ENCODE measurements at regions not wholly inside any gene's neighbourhood (a gene's known extent, or its start where the extent isn't known, plus 50 kb on each side); places are given as distances from the start of the nearest gene placed in this dataset.

GRCh38 chr20:39328347-39328746 is 366.2 kb downstream of the DHX35 start (continued):
- no peak for TF ChIP-seq ZNF462 (CRISPR knock-in tag; IDR thresholded peaks at IDR 0.05)
- no peak for TF ChIP-seq CTCF (conservative IDR thresholded peaks at IDR 0.05; ENCODE audit: low read depth in 2 of 2)
- no peak for TF ChIP-seq STAT1 (IDR thresholded peaks at IDR 0.05; ENCODE audit: unreplicated experiment)
- TF ChIP-seq CREB1 (CRISPR knock-in tag; IDR thresholded peaks at IDR 0.05; ENCODE audit: low read depth): no peak
- TF ChIP-seq ZNF114 (CRISPR knock-in tag; IDR thresholded peaks at IDR 0.05): no peak
- no peak for TF ChIP-seq ZNF331 (CRISPR knock-in tag; IDR thresholded peaks at IDR 0.05; ENCODE audit: low read depth)
- no peak for TF ChIP-seq NANOG (IDR thresholded peaks at IDR 0.05; ENCODE audit: borderline replicate concordance)
- no peak for TF ChIP-seq EZH2phosphoT487 (IDR thresholded peaks at IDR 0.05; ENCODE audit: unreplicated experiment)

GRCh38 chr20:39326050-39326449 is 363.9 kb downstream of the DHX35 start:
- H3K27ac ChIP-seq (ENCODE audit: low read depth): no peak overlapping the region
- Mint-ChIP-seq H3K4me3 (no peak overlapping the region), H3K27me3 (ENCODE audit: insufficient read depth, low read depth, poor library complexity) (peaks cover 5% of the 10 kb centered on the region), H3K36me3 (ENCODE audit: low read depth) (no peaks in the 10 kb centered on the region), H3K4me1 (peaks cover 4% of the 10 kb centered on the region; the same call in 2 of the 3 replicates), H3K27ac (no peak overlapping the region), H3K9me3 (no peaks in the 10 kb centered on the region)
- ATAC-seq: no peak
- no peak overlapping the region for H2AFZ ChIP-seq
- no peaks in the 10 kb centered on the region for H4K20me1 ChIP-seq (replicated peaks; ENCODE audit: insufficient read depth)
- no peaks in the 10 kb centered on the region for H3K27me3 ChIP-seq (ENCODE audit: insufficient read depth)
- H3F3A ChIP-seq (replicated peaks; ENCODE audit: low read depth): no peaks in the 10 kb centered on the region
- H3K4me1 ChIP-seq (ENCODE audit: insufficient read depth): peaks cover 6% of the 10 kb centered on the region; the same call in 1 of the 2 replicates
- H3K9me2 ChIP-seq (ENCODE audit: insufficient read depth): peaks cover 19% of the 10 kb centered on the region
- TF ChIP-seq ZNF114 (CRISPR knock-in tag; IDR thresholded peaks at IDR 0.05) (no peak), NANOG (IDR thresholded peaks at IDR 0.05; ENCODE audit: borderline replicate concordance) (no peak), ETS1 (IDR thresholded peaks at IDR 0.05) (no peak), CREB1 (CRISPR knock-in tag; IDR thresholded peaks at IDR 0.05; ENCODE audit: low read depth) (no peak), STAT1 (IDR thresholded peaks at IDR 0.05; ENCODE audit: unreplicated experiment) (no peak), ZNF331 (CRISPR knock-in tag; IDR thresholded peaks at IDR 0.05; ENCODE audit: low read depth) (no peak)
- H3K79me2 ChIP-seq (replicated peaks; ENCODE audit: insufficient read depth): no peaks in the 10 kb centered on the region
- no peak overlapping the region for H3K4me3 ChIP-seq
- no peak overlapping the region for H3K4me2 ChIP-seq
- DNase-seq (ENCODE audit: low spot score): no peak
- no peaks in the 10 kb centered on the region for H3K36me3 ChIP-seq (ENCODE audit: insufficient read depth)
